Peyer's patch (tissue), 4 donors: ENCODE measurements at regions not wholly inside any gene's neighbourhood (a gene's known extent, or its start where the extent isn't known, plus 50 kb on each side); places are given as distances from the start of the nearest gene placed in this dataset.
A peak's percentile ranks its signal among the peaks of the same experiment; 100 is the strongest.
"Not testable (repeated sequence)": the region's sequence is repeated elsewhere in the genome, so short reads cannot be mapped to it uniquely, and the experiment has no call there.

Source experiments
- DNase-seq, 3 donors: peaks; one replicate each; pipeline ENCODE4 v3.0.0-alpha.2; 2017 to 2019
- H3K27ac ChIP-seq, 4 donors: fragments of 200-600 bp; sonication (generic); one replicate each; pipeline ENCODE4 v1.5.1; 2016 to 2019
- H3K27me3 ChIP-seq, 2 donors: fragments of 200-600 bp; sonication (generic); one replicate each; pipeline ENCODE4 v1.5.1; 2019
- H3K36me3 ChIP-seq, 3 donors: fragments of 200-600 bp; sonication (generic); one replicate each; pipeline ENCODE4 v1.5.1; 2016 to 2019
- H3K4me1 ChIP-seq, 4 donors: fragments of 200-600 bp; sonication (generic); one replicate each; pipeline ENCODE4 v1.5.1; 2016 to 2019
- H3K4me3 ChIP-seq, 4 donors: fragments of 200-600 bp; sonication (generic); 1 replicate in 3 of 4; 2 replicates in 1 of 4; pipeline ENCODE4 v1.5.1; 2016 to 2019; ENCODE audit warnings: mild to moderate bottlenecking in 1 of 4
- H3K9me3 ChIP-seq, 4 donors: fragments of 200-600 bp; sonication (generic); one replicate each; pipeline ENCODE4 v1.5.1; 2016 to 2019; ENCODE audit warnings: mild to moderate bottlenecking in 1 of 4
- POLR2A ChIP-seq, 2 donors: fragments of 450-650 bp; IDR thresholded peaks; one replicate each; pipeline ENCODE4 v1.5.1; 2017; ENCODE audit warnings: antibody characterized with exemption in 2 of 2, mild to moderate bottlenecking in 2 of 2, moderate library complexity in 2 of 2
- TF ChIP-seq, protein P1 (sequence below), 6 experiments: fragments of 450-650 bp in 4 of 6; fragments of 200-600 bp in 2 of 6; sonication (generic) in 1 of 6; IDR thresholded peaks; one replicate each; pipeline ENCODE4 v1.5.1; 2017 to 2019; ENCODE audit warnings: antibody characterized with exemption in 6 of 6, mild to moderate bottlenecking in 3 of 6, moderate library complexity in 1 of 6

DNA sequence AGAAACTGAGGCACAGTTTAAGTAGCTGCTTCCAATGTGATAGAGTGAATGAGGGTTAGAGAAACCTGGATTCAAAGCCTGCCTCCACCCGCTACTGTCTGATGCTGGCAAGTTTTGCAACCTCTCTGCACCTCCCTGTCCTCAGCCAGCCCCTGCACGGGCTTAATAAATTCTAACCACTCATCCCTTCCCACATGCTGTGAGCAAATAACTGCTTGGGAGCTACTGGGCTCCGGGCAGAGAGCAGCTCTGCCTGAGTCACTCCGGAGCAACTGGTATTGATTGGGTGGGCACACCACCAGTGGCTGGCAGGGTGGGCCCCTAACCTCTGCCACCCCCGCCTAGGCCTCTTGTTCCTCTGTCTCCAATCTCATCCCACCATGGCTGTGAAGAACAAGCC is 104.3 kb upstream of the SYT13 start:
- no peaks in the 10 kb centered on the region for H3K9me3 ChIP-seq
- no peak overlapping the region for H3K4me3 ChIP-seq
- peak overlapping the region in 1 of 4 donors; percentile 30 for H3K27ac ChIP-seq
- peak in 1 of 3 donors; percentile 19 for DNase-seq
- no peaks in the 10 kb centered on the region for H3K27me3 ChIP-seq
- H3K4me1 ChIP-seq: no peaks in the 10 kb centered on the region
- TF ChIP-seq, protein P1, sequence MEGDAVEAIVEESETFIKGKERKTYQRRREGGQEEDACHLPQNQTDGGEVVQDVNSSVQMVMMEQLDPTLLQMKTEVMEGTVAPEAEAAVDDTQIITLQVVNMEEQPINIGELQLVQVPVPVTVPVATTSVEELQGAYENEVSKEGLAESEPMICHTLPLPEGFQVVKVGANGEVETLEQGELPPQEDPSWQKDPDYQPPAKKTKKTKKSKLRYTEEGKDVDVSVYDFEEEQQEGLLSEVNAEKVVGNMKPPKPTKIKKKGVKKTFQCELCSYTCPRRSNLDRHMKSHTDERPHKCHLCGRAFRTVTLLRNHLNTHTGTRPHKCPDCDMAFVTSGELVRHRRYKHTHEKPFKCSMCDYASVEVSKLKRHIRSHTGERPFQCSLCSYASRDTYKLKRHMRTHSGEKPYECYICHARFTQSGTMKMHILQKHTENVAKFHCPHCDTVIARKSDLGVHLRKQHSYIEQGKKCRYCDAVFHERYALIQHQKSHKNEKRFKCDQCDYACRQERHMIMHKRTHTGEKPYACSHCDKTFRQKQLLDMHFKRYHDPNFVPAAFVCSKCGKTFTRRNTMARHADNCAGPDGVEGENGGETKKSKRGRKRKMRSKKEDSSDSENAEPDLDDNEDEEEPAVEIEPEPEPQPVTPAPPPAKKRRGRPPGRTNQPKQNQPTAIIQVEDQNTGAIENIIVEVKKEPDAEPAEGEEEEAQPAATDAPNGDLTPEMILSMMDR (IDR thresholded peaks at IDR 0.05): no peak
- no peak for TF ChIP-seq POLR2A (IDR thresholded peaks at IDR 0.05)
- no peaks in the 10 kb centered on the region for H3K36me3 ChIP-seq

DNA sequence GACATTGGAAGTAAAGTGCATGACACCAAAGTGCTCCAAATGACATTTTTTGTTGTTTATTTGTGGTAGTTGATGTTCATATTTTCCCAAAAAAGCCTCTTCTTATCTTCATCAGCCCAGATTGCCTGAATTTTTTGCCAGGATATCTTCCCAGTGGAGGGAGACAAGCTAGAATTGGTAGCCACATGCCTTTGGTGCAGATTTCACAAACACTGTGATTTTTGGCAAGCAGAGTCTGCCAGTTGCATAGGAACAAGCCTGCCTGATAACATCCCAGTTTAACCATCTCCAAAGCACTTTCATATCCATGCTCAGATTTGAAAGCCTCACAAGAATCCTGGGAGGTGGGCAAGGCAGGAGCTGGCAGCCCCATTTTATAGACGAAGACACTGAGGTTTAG is 102.3 kb upstream of the SYT13 start:
- no peak for TF ChIP-seq POLR2A (IDR thresholded peaks at IDR 0.05)
- TF ChIP-seq, protein P1 (IDR thresholded peaks at IDR 0.05): no peak
- Histone ChIP-seq H3K27me3 (no peaks in the 10 kb centered on the region), H3K4me1 (no peaks in the 10 kb centered on the region), H3K9me3 (no peaks in the 10 kb centered on the region), H3K4me3 (no peak overlapping the region), H3K27ac (no peak overlapping the region), H3K36me3 (no peaks in the 10 kb centered on the region)
- DNase-seq: no peak

DNA sequence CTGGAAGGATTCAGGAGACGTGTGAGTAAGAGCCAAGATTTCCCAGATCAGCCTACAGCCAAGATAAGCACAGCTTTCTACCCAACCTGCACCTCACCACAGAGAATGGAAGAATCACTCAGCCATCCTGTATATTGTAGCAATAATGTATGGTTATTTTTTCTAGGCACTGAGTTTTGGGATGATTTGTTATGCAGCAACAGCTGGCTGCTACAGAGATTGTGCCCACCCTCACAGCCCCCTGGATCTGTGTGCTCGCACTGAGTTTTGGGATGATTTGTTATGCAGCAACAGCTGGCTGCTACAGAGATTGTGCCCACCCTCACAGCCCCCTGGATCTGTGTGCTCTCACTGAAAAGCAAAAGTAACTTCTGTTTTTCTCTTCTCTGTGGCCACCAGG is 101.7 kb upstream of the SYT13 start:
- H3K4me1 ChIP-seq, H3K36me3 ChIP-seq, H3K27ac ChIP-seq, DNase-seq, H3K9me3 ChIP-seq, H3K27me3 ChIP-seq, H3K4me3 ChIP-seq: not testable (repeated sequence)

DNA sequence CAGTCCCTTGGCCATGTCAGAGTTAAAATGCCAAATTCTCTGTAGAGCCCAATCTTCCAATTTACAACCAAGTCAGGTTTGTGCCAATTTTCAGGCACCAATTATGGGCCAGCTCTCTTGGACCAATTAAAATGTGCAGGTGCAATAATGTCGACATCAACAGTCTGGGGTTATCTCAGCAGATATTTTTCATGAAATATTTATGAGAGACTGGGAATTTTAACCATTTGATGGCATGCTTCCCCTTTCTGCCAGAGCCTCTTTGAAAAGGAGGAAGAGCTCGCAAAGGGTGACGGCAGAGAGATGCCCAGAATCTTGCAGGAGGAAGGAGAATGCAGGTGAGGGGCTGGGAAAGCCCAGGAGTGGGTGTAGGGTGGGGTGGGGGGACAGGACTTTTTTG is 100.8 kb upstream of the SYT13 start:
- TF ChIP-seq POLR2A (IDR thresholded peaks at IDR 0.05): no peak
- TF ChIP-seq, protein P1 (IDR thresholded peaks at IDR 0.05): no peak
- Histone ChIP-seq H3K27ac (no peak overlapping the region), H3K27me3 (no peaks in the 10 kb centered on the region), H3K9me3 (no peaks in the 10 kb centered on the region), H3K36me3 (no peaks in the 10 kb centered on the region), H3K4me3 (no peak overlapping the region), H3K4me1 (no peaks in the 10 kb centered on the region)
- DNase-seq: no peak

DNA sequence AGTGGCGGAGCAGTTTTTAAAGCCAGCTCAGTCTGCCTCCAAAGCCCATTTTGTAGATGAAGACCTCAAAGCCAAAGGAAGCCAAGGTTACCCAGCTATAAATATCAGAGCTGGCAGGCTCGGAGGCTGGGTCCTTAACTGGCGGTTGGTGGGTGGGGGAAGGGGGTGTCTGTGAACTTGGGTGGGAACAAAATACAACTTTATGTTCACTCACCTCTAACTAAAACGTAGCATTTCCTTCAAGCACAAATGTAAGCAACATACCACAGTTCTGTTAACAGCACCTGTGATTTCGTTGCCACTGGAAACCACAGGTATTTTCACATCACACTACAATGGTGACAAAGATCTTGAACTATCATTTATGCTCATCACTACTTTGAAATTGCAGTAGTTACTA is 99.7 kb upstream of the SYT13 start:
- Histone ChIP-seq H3K9me3 (no peaks in the 10 kb centered on the region), H3K36me3 (no peaks in the 10 kb centered on the region), H3K4me1 (no peaks in the 10 kb centered on the region), H3K27ac (no peak overlapping the region), H3K4me3 (no peak overlapping the region), H3K27me3 (no peaks in the 10 kb centered on the region)
- TF ChIP-seq, protein P1 (IDR thresholded peaks at IDR 0.05): no peak
- TF ChIP-seq POLR2A (IDR thresholded peaks at IDR 0.05): no peak
- no peak for DNase-seq

DNA sequence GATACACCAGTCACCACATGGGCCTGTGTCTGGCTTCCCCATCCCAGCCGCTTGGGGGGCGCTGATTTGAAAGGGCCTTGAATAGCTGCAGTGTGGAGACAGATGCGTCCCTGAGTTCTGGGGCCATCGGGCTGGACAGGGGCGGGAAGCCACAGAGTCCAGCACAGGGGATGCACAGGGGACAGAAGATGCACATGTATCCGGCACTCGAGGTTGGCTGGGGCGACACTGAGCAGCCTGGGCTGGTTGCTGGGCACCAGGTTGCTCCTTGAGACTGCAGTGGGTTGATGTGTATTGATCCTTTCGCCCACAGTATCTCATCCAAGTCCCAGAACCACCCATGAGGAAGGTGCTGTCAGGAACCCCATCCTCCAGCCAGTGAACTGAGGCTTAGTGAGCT is 99.3 kb upstream of the SYT13 start:
- H3K4me1 ChIP-seq: no peaks in the 10 kb centered on the region
- no peaks in the 10 kb centered on the region for H3K36me3 ChIP-seq
- H3K27me3 ChIP-seq: no peaks in the 10 kb centered on the region
- no peak overlapping the region for H3K27ac ChIP-seq
- no peak for DNase-seq
- no peak for TF ChIP-seq POLR2A (IDR thresholded peaks at IDR 0.05)
- TF ChIP-seq, protein P1 (IDR thresholded peaks at IDR 0.05): no peak
- no peaks in the 10 kb centered on the region for H3K9me3 ChIP-seq
- no peak overlapping the region for H3K4me3 ChIP-seq
